GM23338 (cell line): ENCODE measurements at regions not wholly inside any gene's neighbourhood (a gene's known extent, or its start where the extent isn't known, plus 50 kb on each side); places are given as distances from the start of the nearest gene placed in this dataset.

ENCODE experiments used
- ATAC-seq: fragments of 200-7000 bp; cut with Tn5 transposase; 3 replicates; pipeline ENCODE4 v1.9.1; 2020
- DNase-seq: peaks from one replicate; pipeline ENCODE4 v3.0.0-alpha.2; 2015; ENCODE audit warnings: low spot score
- H2AFZ ChIP-seq: fragments of 200-600 bp; sonication (generic); 2 replicates; pipeline ENCODE4 v1.8.0; 2016; ENCODE audit warnings: antibody characterized with exemption, mild to moderate bottlenecking, moderate library complexity
- H3F3A ChIP-seq: fragments of 200-600 bp; sonication (generic); replicated peaks from 2 replicates; pipeline ENCODE4 v1.8.0; 2017; ENCODE audit warnings: antibody characterized with exemption, mixed run types, low read depth
- H3K27ac ChIP-seq: fragments of 200-600 bp; sonication (generic); 2 replicates; pipeline ENCODE4 v1.6.1; 2016; ENCODE audit warnings: low read depth
- H3K27me3 ChIP-seq: fragments of 200-600 bp; sonication (generic); 2 replicates; pipeline ENCODE4 v1.8.0; 2016; ENCODE audit warnings: mild to moderate bottlenecking, mixed run types, moderate library complexity; ENCODE audit not compliant: insufficient read depth
- H3K36me3 ChIP-seq: fragments of 200-600 bp; sonication (generic); 2 replicates; pipeline ENCODE4 v1.8.0; 2016; ENCODE audit warnings: mild to moderate bottlenecking; ENCODE audit not compliant: insufficient read depth
- H3K4me1 ChIP-seq: fragments of 200-600 bp; sonication (generic); 2 replicates; pipeline ENCODE4 v1.8.0; 2016; ENCODE audit warnings: mild to moderate bottlenecking, moderate library complexity; ENCODE audit not compliant: insufficient read depth
- H3K4me2 ChIP-seq: fragments of 200-600 bp; sonication (generic); 2 replicates; pipeline ENCODE4 v1.7.1; 2017; ENCODE audit warnings: mixed run types
- H3K4me3 ChIP-seq: fragments of 200-600 bp; sonication (generic); 2 replicates; pipeline ENCODE4 v1.6.1; 2016; ENCODE audit warnings: mixed run types
- H3K79me2 ChIP-seq: fragments of 200-600 bp; sonication (generic); replicated peaks from 2 replicates; pipeline ENCODE4 v1.8.0; 2017; ENCODE audit warnings: mild to moderate bottlenecking; ENCODE audit not compliant: insufficient read depth
- H3K9me2 ChIP-seq: fragments of 200-600 bp; sonication (generic); 2 replicates; pipeline ENCODE4 v1.8.0; 2017; ENCODE audit not compliant: insufficient read depth
- H4K20me1 ChIP-seq: fragments of 200-600 bp; sonication (generic); replicated peaks from 2 replicates; pipeline ENCODE4 v1.8.0; 2017; ENCODE audit warnings: mild to moderate bottlenecking; ENCODE audit not compliant: insufficient read depth
- H3K27ac Mint-ChIP-seq: 2 replicates; pipeline ENCODE4 v1.8.0; 2020; ENCODE audit warnings: inconsistent platforms, mild to moderate bottlenecking, moderate library complexity, mixed read lengths
- H3K27me3 Mint-ChIP-seq: 3 replicates; pipeline ENCODE4 v1.8.0; 2022; ENCODE audit warnings: low read depth, mild to moderate bottlenecking, moderate library complexity, mixed read lengths, inconsistent platforms; ENCODE audit not compliant: insufficient read depth, poor library complexity
- H3K36me3 Mint-ChIP-seq: 3 replicates; pipeline ENCODE4 v1.8.0; 2021; ENCODE audit warnings: low read depth, mild to moderate bottlenecking, inconsistent platforms, moderate library complexity, mixed read lengths
- H3K4me1 Mint-ChIP-seq: 3 replicates; pipeline ENCODE4 v1.8.0; 2020; ENCODE audit warnings: mild to moderate bottlenecking, inconsistent platforms, mixed read lengths
- H3K4me3 Mint-ChIP-seq: 3 replicates; pipeline ENCODE4 v1.8.0; 2021; ENCODE audit warnings: moderate library complexity, mild to moderate bottlenecking, inconsistent platforms, mixed read lengths
- H3K9me3 Mint-ChIP-seq: 3 replicates; pipeline ENCODE4 v1.8.0; 2020; ENCODE audit warnings: moderate library complexity, mild to moderate bottlenecking, inconsistent platforms, mixed read lengths
- CREB1 ChIP-seq: fragments of 250-450 bp; sonication (Bioruptor Pico); IDR thresholded peaks from 2 replicates; pipeline ENCODE4 v1.5.0; 2020; ENCODE audit warnings: low read depth, mild to moderate bottlenecking, moderate library complexity
- ETS1 ChIP-seq: IDR thresholded peaks from 2 replicates; pipeline ENCODE4 v1.6.1; 2016; ENCODE audit warnings: antibody characterized with exemption
- EZH2phosphoT487 ChIP-seq: fragments of 200-600 bp; sonication (generic); IDR thresholded peaks from one replicate; pipeline ENCODE4 v1.8.1; 2018; ENCODE audit warnings: antibody characterized with exemption; ENCODE audit not compliant: unreplicated experiment
- JUNB ChIP-seq: IDR thresholded peaks from one replicate; pipeline ENCODE4 v1.6.1; 2016; ENCODE audit warnings: antibody characterized with exemption; ENCODE audit not compliant: unreplicated experiment
- NANOG ChIP-seq: IDR thresholded peaks from 2 replicates; pipeline ENCODE4 v1.6.1; 2016; ENCODE audit warnings: antibody characterized with exemption, borderline replicate concordance
- STAT1 ChIP-seq: IDR thresholded peaks from one replicate; pipeline ENCODE4 v1.6.1; 2016; ENCODE audit warnings: antibody characterized with exemption; ENCODE audit not compliant: unreplicated experiment
- ZNF114 ChIP-seq: fragments of 250-450 bp; sonication (Bioruptor Pico); IDR thresholded peaks from 2 replicates; pipeline ENCODE4 v1.5.0; 2020; ENCODE audit warnings: mild to moderate bottlenecking, moderate library complexity
- ZNF331 ChIP-seq: fragments of 250-450 bp; sonication (Bioruptor Pico); IDR thresholded peaks from 2 replicates; pipeline ENCODE4 v1.5.0; 2020; ENCODE audit warnings: low read depth, mild to moderate bottlenecking, moderate library complexity
- TF ChIP-seq, protein P1 (sequence below), 2 experiments: fragments of 200-600 bp in 1 of 2; sonication (generic) in 1 of 2; conservative IDR thresholded peaks; 2 replicates each; pipeline versions ENCODE4 v1.5.1 to v1.6.1; 2016 to 2017; ENCODE audit warnings: antibody characterized with exemption in 2 of 2, low read depth in 2 of 2, mild to moderate bottlenecking in 2 of 2, moderate library complexity in 1 of 2
- TF ChIP-seq, protein P2 (sequence below): IDR thresholded peaks from one replicate; pipeline ENCODE4 v1.6.1; 2018; ENCODE audit warnings: antibody characterized with exemption; ENCODE audit not compliant: unreplicated experiment

DNA sequence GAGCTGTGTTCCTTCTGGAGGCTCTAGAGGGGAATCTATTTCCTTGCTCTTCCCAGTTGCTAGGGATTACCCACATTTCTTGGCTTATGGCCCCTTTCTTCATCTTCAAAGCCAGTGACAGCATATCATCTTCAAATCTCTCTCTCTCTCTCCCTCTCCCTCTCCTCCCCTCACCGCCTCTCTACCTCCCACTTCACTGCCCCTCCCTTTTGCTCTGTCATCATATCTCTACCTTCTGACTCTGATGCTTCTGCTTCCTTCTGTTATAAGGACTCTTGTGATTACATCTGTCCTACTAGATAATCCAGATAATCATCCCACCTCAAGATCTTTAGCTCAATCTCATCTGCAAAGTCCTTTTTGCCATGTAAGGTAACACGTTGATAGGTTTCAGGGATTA is 93.1 kb upstream of the TEX13D start (continued):
- TF ChIP-seq, protein P1, sequence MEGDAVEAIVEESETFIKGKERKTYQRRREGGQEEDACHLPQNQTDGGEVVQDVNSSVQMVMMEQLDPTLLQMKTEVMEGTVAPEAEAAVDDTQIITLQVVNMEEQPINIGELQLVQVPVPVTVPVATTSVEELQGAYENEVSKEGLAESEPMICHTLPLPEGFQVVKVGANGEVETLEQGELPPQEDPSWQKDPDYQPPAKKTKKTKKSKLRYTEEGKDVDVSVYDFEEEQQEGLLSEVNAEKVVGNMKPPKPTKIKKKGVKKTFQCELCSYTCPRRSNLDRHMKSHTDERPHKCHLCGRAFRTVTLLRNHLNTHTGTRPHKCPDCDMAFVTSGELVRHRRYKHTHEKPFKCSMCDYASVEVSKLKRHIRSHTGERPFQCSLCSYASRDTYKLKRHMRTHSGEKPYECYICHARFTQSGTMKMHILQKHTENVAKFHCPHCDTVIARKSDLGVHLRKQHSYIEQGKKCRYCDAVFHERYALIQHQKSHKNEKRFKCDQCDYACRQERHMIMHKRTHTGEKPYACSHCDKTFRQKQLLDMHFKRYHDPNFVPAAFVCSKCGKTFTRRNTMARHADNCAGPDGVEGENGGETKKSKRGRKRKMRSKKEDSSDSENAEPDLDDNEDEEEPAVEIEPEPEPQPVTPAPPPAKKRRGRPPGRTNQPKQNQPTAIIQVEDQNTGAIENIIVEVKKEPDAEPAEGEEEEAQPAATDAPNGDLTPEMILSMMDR (conservative IDR thresholded peaks at IDR 0.05; ENCODE audit: low read depth in 2 of 2): no peak
- TF ChIP-seq NANOG: no peak
- TF ChIP-seq ZNF114 (CRISPR knock-in tag): no peak
- TF ChIP-seq JUNB: no peak

GRCh38 chrX:124239911-124240310 is 92.5 kb upstream of the TEX13D start:
- Histone ChIP-seq H3K27ac (no peak overlapping the region), H3K9me2 (no peaks in the 10 kb centered on the region), H2AFZ (no peak overlapping the region), H3K79me2 (no peaks in the 10 kb centered on the region), H3F3A (no peaks in the 10 kb centered on the region), H3K36me3 (no peaks in the 10 kb centered on the region), H4K20me1 (no peaks in the 10 kb centered on the region), H3K27me3 (no peaks in the 10 kb centered on the region), H3K4me2 (no peak overlapping the region), H3K4me3 (no peak overlapping the region), H3K4me1 (no peaks in the 10 kb centered on the region)
- no peak for TF ChIP-seq STAT1
- TF ChIP-seq CREB1 (CRISPR knock-in tag): no peak
- no peaks in the 10 kb centered on the region for H3K9me3 Mint-ChIP-seq
- no peak for ATAC-seq
- H3K4me1 Mint-ChIP-seq: no peaks in the 10 kb centered on the region; the same call in 1 of the 3 replicates
- no peaks in the 10 kb centered on the region for H3K36me3 Mint-ChIP-seq
- H3K27me3 Mint-ChIP-seq: peaks cover 3% of the 10 kb centered on the region
- H3K4me3 Mint-ChIP-seq: no peak overlapping the region
- DNase-seq: no peak
- no peak overlapping the region for H3K27ac Mint-ChIP-seq

DNA sequence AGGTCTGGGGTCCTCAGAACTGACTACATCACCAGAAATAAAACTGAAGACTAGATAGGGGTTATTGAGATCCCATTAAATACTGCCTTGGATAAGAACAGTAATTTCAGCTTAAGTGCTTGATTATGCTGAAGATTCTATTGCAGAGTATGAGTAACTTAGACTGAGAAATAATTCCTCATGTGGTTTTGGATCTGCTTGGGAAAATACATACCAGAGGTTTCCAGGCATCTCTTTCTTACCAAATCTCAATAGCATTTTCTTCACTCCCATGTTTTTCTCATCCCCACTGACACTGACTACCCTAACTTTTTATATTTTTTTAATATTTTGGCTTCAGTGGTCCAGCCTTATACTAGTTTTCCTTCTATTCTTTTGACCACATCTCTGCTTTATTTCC is 92.0 kb upstream of the TEX13D start:
- H3K27me3 ChIP-seq: no peaks in the 10 kb centered on the region
- no peak overlapping the region for H3K4me3 Mint-ChIP-seq
- no peaks in the 10 kb centered on the region for H3K9me2 ChIP-seq
- no peak overlapping the region for H3K4me3 ChIP-seq
- H3K9me3 Mint-ChIP-seq: no peaks in the 10 kb centered on the region
- no peaks in the 10 kb centered on the region for H4K20me1 ChIP-seq
- no peak for ATAC-seq
- DNase-seq: no peak
- no peak overlapping the region for H3K4me2 ChIP-seq
- no peaks in the 10 kb centered on the region; the same call in 1 of the 3 replicates for H3K4me1 Mint-ChIP-seq
- no peaks in the 10 kb centered on the region for H3K4me1 ChIP-seq
- no peaks in the 10 kb centered on the region for H3K36me3 ChIP-seq
- no peaks in the 10 kb centered on the region for H3F3A ChIP-seq
- H3K79me2 ChIP-seq: no peaks in the 10 kb centered on the region
- no peak overlapping the region for H3K27ac ChIP-seq
- no peak overlapping the region for H2AFZ ChIP-seq
- peaks cover 2% of the 10 kb centered on the region for H3K27me3 Mint-ChIP-seq
- H3K36me3 Mint-ChIP-seq: no peaks in the 10 kb centered on the region
- H3K27ac Mint-ChIP-seq: no peak overlapping the region
- TF ChIP-seq ZNF331 (CRISPR knock-in tag): no peak
- TF ChIP-seq, protein P2, sequence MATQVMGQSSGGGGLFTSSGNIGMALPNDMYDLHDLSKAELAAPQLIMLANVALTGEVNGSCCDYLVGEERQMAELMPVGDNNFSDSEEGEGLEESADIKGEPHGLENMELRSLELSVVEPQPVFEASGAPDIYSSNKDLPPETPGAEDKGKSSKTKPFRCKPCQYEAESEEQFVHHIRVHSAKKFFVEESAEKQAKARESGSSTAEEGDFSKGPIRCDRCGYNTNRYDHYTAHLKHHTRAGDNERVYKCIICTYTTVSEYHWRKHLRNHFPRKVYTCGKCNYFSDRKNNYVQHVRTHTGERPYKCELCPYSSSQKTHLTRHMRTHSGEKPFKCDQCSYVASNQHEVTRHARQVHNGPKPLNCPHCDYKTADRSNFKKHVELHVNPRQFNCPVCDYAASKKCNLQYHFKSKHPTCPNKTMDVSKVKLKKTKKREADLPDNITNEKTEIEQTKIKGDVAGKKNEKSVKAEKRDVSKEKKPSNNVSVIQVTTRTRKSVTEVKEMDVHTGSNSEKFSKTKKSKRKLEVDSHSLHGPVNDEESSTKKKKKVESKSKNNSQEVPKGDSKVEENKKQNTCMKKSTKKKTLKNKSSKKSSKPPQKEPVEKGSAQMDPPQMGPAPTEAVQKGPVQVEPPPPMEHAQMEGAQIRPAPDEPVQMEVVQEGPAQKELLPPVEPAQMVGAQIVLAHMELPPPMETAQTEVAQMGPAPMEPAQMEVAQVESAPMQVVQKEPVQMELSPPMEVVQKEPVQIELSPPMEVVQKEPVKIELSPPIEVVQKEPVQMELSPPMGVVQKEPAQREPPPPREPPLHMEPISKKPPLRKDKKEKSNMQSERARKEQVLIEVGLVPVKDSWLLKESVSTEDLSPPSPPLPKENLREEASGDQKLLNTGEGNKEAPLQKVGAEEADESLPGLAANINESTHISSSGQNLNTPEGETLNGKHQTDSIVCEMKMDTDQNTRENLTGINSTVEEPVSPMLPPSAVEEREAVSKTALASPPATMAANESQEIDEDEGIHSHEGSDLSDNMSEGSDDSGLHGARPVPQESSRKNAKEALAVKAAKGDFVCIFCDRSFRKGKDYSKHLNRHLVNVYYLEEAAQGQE: no peak
- no peak for TF ChIP-seq STAT1
- TF ChIP-seq ETS1: no peak
- TF ChIP-seq CREB1 (CRISPR knock-in tag): no peak
- TF ChIP-seq EZH2phosphoT487: no peak
- no peak for TF ChIP-seq JUNB
